Upper lobe of right lung (tissue), 1 donor: ENCODE measurements at regions not wholly inside any gene's neighbourhood (a gene's known extent, or its start where the extent isn't known, plus 50 kb on each side); places are given as distances from the start of the nearest gene placed in this dataset.

Experiments
- ATAC-seq: fragments of 200-7000 bp; cut with Tn5 transposase; one replicate; pipeline ENCODE4 v1.9.1; 2020; ENCODE audit warnings: mild to moderate bottlenecking, moderate library complexity
- DNase-seq: peaks from one replicate; pipeline ENCODE4 v3.0.0-alpha.2; 2020
- H3K27ac ChIP-seq: fragments of 200-600 bp; one replicate; pipeline ENCODE4 v1.8.0; 2022
- H3K27me3 ChIP-seq: fragments of 200-600 bp; one replicate; pipeline ENCODE4 v1.8.0; 2022; ENCODE audit warnings: mild to moderate bottlenecking
- H3K36me3 ChIP-seq: fragments of 200-600 bp; one replicate; pipeline ENCODE4 v1.8.0; 2022
- H3K4me1 ChIP-seq: fragments of 200-600 bp; one replicate; pipeline ENCODE4 v1.8.0; 2022
- H3K4me3 ChIP-seq: fragments of 200-600 bp; one replicate; pipeline ENCODE4 v1.8.0; 2022; ENCODE audit warnings: mild to moderate bottlenecking
- H3K9me3 ChIP-seq: fragments of 200-600 bp; one replicate; pipeline ENCODE4 v1.8.0; 2022
- CTCF ChIP-seq: fragments of 200-600 bp; IDR thresholded peaks from one replicate; pipeline ENCODE4 v1.8.0; 2022; ENCODE audit warnings: antibody characterized with exemption
- intact Hi-C: fragments of 100-400 bp; cut with DNase I; formaldehyde crosslinking; loops from one replicate; pipeline ENCODE4 v1.11.0; 2022
- donor health status: DM: no; HTN: yes; CAD: no; lungs with severe emphysema.

- no peaks in the 10 kb centered on the region for H3K4me1 ChIP-seq
- no peak for ATAC-seq
- no peak for DNase-seq
- no peaks in the 10 kb centered on the region for H3K36me3 ChIP-seq
- intact Hi-C loops = no loop called here
- TF ChIP-seq CTCF = no peak
- H3K9me3 ChIP-seq = no peaks in the 10 kb centered on the region
- no peak overlapping the region for H3K4me3 ChIP-seq
- H3K27me3 ChIP-seq = no peaks in the 10 kb centered on the region
- H3K27ac ChIP-seq = no peak overlapping the region
Measured at GRCh38 chr1:5151511-5151910, 497.1 kb downstream of the AJAP1 start.

GRCh38 chr1:5150191-5150590 is 495.8 kb downstream of the AJAP1 start:
- no peak for TF ChIP-seq CTCF
- intact Hi-C loops = no loop called here
- no peaks in the 10 kb centered on the region for H3K9me3 ChIP-seq
- ATAC-seq (no peak), DNase-seq (no peak)
- peaks cover 3% of the 10 kb centered on the region for H3K27me3 ChIP-seq
- no peak overlapping the region for H3K4me3 ChIP-seq
- H3K27ac ChIP-seq = no peak overlapping the region
- no peaks in the 10 kb centered on the region for H3K4me1 ChIP-seq
- no peaks in the 10 kb centered on the region for H3K36me3 ChIP-seq

GRCh38 chr1:5147806-5148205 is 493.4 kb downstream of the AJAP1 start:
- intact Hi-C loops = no loop called here
- TF ChIP-seq CTCF = no peak
- Histone ChIP-seq H3K9me3 (no peaks in the 10 kb centered on the region), H3K4me1 (no peaks in the 10 kb centered on the region), H3K27ac (no peak overlapping the region), H3K36me3 (no peaks in the 10 kb centered on the region), H3K27me3 (peaks cover 3% of the 10 kb centered on the region), H3K4me3 (no peak overlapping the region)
- ATAC-seq (no peak), DNase-seq (no peak)

- no peak overlapping the region for H3K4me3 ChIP-seq
- intact Hi-C loops = no loop called here
- H3K27me3 ChIP-seq = peaks cover 3% of the 10 kb centered on the region
- no peaks in the 10 kb centered on the region for H3K4me1 ChIP-seq
- no peak for DNase-seq
- ATAC-seq = no peak
- no peak for TF ChIP-seq CTCF
- H3K9me3 ChIP-seq = no peaks in the 10 kb centered on the region
- H3K27ac ChIP-seq = no peak overlapping the region
- H3K36me3 ChIP-seq = no peaks in the 10 kb centered on the region
Measured at GRCh38 chr1:5142389-5142788, 488.0 kb downstream of the AJAP1 start.

- ATAC-seq = no peak
- H3K4me3 ChIP-seq = no peak overlapping the region
- peaks cover 3% of the 10 kb centered on the region for H3K27me3 ChIP-seq
- H3K9me3 ChIP-seq = no peaks in the 10 kb centered on the region
- no peaks in the 10 kb centered on the region for H3K36me3 ChIP-seq
- H3K4me1 ChIP-seq = no peaks in the 10 kb centered on the region
- H3K27ac ChIP-seq = no peak overlapping the region
- TF ChIP-seq CTCF = no peak
- DNase-seq = no peak
- intact Hi-C loops = no loop called here
Measured at GRCh38 chr1:5141750-5142149, 487.3 kb downstream of the AJAP1 start.

GRCh38 chr1:5140962-5141361 is 486.6 kb downstream of the AJAP1 start:
- DNase-seq = no peak
- intact Hi-C loops = no loop called here
- no peaks in the 10 kb centered on the region for H3K36me3 ChIP-seq

More at GRCh38 chr1:5140962-5141361, 486.6 kb downstream of the AJAP1 start:
- no peak for TF ChIP-seq CTCF
- no peak overlapping the region for H3K4me3 ChIP-seq
- no peak overlapping the region for H3K27ac ChIP-seq
- ATAC-seq = no peak
- no peaks in the 10 kb centered on the region for H3K4me1 ChIP-seq
- peaks cover 3% of the 10 kb centered on the region for H3K27me3 ChIP-seq
- H3K9me3 ChIP-seq = no peaks in the 10 kb centered on the region
